ENCODE measurements at regions not wholly inside any gene's neighbourhood (a gene's known extent, or its start where the extent isn't known, plus 50 kb on each side); places are given as distances from the start of the nearest gene placed in this dataset.

DNA sequence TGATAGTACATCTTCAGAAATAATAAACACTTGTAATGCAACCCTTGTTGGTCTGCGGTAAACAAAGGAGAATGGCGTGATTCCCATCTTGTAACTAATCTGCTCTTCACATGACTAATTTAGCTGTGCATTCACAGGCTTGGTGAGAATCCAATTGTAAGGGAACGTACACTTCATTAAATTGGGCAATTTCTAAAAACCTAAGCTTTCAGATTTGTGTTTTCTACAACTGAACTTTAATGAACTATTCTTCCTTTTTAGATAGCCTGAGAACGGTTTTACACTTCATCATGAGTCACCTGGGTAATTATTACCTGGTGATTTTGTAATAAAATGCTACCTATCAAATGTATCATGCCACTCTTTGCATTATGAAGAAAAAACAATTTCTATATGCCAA is 306.9 kb downstream of the KLF5 start:
- Histone ChIP-seq H3K27me3 (replicated peaks; ENCODE audit: insufficient read depth) (no peaks in the 10 kb centered on the region), H3K4me1 (ENCODE audit: control insufficient read depth in 1 of 2, low read depth in 2 of 2) (no peaks in the 10 kb centered on the region), H3K4me3 (no peak overlapping the region), H3K27ac (no peak overlapping the region), H3K9me3 (no peaks in the 10 kb centered on the region), H3K36me3 (no peaks in the 10 kb centered on the region)
- DNase-seq (ENCODE audit: low spot score) (no peak), ATAC-seq (ENCODE audit: insufficient number of reproducible peaks, low FRiP score, low read depth) (no peak)
- TF ChIP-seq, protein P1, sequence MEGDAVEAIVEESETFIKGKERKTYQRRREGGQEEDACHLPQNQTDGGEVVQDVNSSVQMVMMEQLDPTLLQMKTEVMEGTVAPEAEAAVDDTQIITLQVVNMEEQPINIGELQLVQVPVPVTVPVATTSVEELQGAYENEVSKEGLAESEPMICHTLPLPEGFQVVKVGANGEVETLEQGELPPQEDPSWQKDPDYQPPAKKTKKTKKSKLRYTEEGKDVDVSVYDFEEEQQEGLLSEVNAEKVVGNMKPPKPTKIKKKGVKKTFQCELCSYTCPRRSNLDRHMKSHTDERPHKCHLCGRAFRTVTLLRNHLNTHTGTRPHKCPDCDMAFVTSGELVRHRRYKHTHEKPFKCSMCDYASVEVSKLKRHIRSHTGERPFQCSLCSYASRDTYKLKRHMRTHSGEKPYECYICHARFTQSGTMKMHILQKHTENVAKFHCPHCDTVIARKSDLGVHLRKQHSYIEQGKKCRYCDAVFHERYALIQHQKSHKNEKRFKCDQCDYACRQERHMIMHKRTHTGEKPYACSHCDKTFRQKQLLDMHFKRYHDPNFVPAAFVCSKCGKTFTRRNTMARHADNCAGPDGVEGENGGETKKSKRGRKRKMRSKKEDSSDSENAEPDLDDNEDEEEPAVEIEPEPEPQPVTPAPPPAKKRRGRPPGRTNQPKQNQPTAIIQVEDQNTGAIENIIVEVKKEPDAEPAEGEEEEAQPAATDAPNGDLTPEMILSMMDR (IDR thresholded peaks at IDR 0.05) = no peak

DNA sequence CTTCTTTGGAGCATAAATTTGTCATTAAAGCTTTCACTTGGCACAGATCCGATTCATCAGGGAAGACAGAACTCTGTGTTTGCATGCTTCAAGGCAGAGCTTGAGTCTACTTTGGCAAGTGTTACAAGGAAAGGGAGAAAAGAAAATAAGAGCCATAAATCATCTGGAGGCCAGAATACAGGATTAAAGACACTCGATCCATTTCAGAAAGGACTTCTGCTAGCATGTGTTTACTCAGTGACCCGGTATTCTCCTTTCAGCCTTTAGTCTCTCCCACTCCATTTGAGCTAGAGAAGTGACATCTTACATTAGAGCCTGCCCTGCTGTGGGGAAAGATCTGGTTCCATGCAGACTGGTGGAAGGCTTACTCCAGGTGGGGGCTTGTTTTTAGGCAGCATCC is 306.4 kb downstream of the KLF5 start:
- TF ChIP-seq, protein P1 (IDR thresholded peaks at IDR 0.05) = no peak
- DNase-seq (ENCODE audit: low spot score) = no peak
- H3K27ac ChIP-seq = no peak overlapping the region

DNA sequence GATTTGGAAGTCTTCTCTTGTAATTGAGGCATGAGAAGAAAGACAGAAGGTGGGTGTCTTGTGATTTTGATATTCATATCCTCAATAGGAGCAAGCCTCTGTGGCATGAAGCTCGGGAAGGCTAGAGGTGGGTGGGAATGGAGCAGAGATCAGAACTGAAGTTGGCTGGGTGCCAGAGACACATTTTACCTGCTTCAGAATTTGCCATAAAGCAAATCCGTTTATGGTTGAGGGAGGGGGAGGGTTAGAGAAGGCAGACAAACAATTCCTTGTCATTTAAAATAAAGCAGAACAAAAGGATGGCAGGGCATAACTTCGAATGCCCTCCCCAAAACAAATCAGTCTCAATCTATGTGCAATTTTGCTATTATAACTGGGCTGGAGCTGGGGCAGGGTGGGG is 305.9 kb downstream of the KLF5 start:
- ATAC-seq (ENCODE audit: insufficient number of reproducible peaks, low FRiP score, low read depth) (no peak), DNase-seq (ENCODE audit: low spot score) (no peak)
- TF ChIP-seq, protein P1 (IDR thresholded peaks at IDR 0.05) = no peak
- Histone ChIP-seq H3K27ac (no peak overlapping the region), H3K9me3 (no peaks in the 10 kb centered on the region), H3K36me3 (no peaks in the 10 kb centered on the region), H3K27me3 (replicated peaks; ENCODE audit: insufficient read depth) (no peaks in the 10 kb centered on the region), H3K4me1 (ENCODE audit: control insufficient read depth in 1 of 2, low read depth in 2 of 2) (no peaks in the 10 kb centered on the region), H3K4me3 (no peak overlapping the region)

More for the DNA sequence above, 306.4 kb downstream of the KLF5 start:
- no peak overlapping the region for H3K4me3 ChIP-seq
- H3K9me3 ChIP-seq = no peaks in the 10 kb centered on the region
- H3K4me1 ChIP-seq (ENCODE audit: control insufficient read depth in 1 of 2, low read depth in 2 of 2) = no peaks in the 10 kb centered on the region
- ATAC-seq (ENCODE audit: insufficient number of reproducible peaks, low FRiP score, low read depth) = no peak
- no peaks in the 10 kb centered on the region for H3K36me3 ChIP-seq
- no peaks in the 10 kb centered on the region for H3K27me3 ChIP-seq (replicated peaks; ENCODE audit: insufficient read depth)

DNA sequence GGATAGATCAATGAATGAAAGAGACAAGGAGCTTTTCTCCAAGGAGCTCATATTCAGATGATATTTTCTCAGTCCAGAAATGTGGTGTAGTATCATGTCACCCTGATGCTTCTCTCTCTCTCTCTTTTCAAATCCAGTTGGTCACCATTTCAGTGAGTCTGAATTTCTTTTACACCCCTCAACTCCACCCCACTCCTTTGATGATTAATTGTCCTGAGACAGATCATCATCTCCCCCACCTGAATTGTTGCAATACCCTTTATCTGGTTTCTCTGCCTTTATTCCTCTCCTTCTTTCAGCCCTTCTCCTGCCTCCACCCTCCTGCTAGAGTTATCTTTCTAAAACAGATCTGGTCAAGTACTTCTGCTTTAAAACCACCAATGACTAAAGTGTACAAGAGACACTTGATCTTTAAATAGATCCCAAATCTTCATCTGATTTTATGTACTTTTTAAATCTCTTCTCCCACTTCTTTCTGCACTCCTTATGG is 299.8 kb downstream of the KLF5 start:
- DNase-seq (ENCODE audit: low spot score) (no peak), ATAC-seq (ENCODE audit: insufficient number of reproducible peaks, low FRiP score, low read depth) (no peak)
- Histone ChIP-seq H3K27me3 (replicated peaks; ENCODE audit: insufficient read depth) (no peaks in the 10 kb centered on the region), H3K27ac (no peak overlapping the region), H3K36me3 (no peaks in the 10 kb centered on the region), H3K4me1 (ENCODE audit: control insufficient read depth in 1 of 2, low read depth in 2 of 2) (no peaks in the 10 kb centered on the region), H3K9me3 (no peaks in the 10 kb centered on the region), H3K4me3 (no peak overlapping the region)
- TF ChIP-seq, protein P1 (IDR thresholded peaks at IDR 0.05) = no peak

DNA sequence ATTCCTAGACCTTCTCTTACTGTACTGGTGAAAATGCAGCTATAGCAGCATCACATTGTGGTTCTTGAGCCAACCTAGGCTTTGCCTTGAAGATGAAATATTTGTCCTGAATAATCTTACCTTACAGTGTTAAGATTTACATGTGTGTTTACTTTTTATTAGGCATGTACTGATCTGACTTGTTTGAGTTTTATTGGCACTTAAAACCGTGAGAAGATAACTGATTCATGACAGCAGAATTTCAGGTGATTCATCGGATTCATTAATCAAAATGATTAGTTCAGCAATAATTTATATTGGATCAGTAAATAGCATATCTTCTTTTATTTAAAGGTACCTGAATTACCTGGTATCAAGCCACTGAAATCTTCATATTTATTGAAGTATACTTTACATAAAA is 296.3 kb downstream of the KLF5 start:
- Histone ChIP-seq H3K27me3 (replicated peaks; ENCODE audit: insufficient read depth) (no peaks in the 10 kb centered on the region), H3K4me3 (no peak overlapping the region), H3K9me3 (no peaks in the 10 kb centered on the region), H3K4me1 (ENCODE audit: control insufficient read depth in 1 of 2, low read depth in 2 of 2) (no peaks in the 10 kb centered on the region), H3K27ac (no peak overlapping the region), H3K36me3 (no peaks in the 10 kb centered on the region)
- ATAC-seq (ENCODE audit: insufficient number of reproducible peaks, low FRiP score, low read depth) = no peak
- TF ChIP-seq, protein P1 (IDR thresholded peaks at IDR 0.05) = no peak
- DNase-seq (ENCODE audit: low spot score) = no peak
